HG03039 (cell line): ENCODE measurements at regions not wholly inside any gene's neighbourhood (a gene's known extent, or its start where the extent isn't known, plus 50 kb on each side); places are given as distances from the start of the nearest gene placed in this dataset.
"Not testable (repeated sequence)": the region's sequence is repeated elsewhere in the genome, so short reads cannot be mapped to it uniquely, and the experiment has no call there.

Source experiments
- ATAC-seq: cut with Tn5 transposase; IDR thresholded peaks from one replicate; pipeline ENCODE4 v1.9.1; 2021; ENCODE audit warnings: mild to moderate bottlenecking, moderate library complexity; ENCODE audit not compliant: unreplicated experiment

DNA sequence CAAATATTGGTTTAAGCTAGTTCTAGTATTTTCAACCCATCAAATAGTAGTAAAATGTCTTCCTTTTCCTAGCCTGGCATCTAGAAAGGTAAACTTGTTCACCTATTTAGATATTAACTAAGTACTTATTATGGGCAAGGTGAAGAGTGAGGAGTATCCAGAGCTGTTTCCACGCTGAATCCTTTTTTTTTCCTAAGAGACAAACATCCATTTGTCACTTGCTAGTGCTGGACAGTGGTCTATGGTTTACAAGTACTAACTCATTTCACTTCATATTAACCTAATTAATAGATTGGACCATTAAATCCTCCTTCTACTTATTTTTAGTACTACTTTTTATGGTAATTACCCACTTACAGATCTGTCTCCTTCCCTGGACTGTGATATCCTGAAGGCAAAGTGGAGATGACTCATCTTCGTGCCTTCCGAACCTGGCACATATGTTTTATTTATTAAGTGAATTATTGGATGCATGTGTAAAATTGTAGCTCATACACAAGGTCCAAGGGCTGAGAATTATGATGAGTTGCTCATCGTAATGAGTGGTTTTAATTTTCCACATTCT lies 159.6 kb upstream of the IGFBP3 start:
- ATAC-seq = no peak

DNA sequence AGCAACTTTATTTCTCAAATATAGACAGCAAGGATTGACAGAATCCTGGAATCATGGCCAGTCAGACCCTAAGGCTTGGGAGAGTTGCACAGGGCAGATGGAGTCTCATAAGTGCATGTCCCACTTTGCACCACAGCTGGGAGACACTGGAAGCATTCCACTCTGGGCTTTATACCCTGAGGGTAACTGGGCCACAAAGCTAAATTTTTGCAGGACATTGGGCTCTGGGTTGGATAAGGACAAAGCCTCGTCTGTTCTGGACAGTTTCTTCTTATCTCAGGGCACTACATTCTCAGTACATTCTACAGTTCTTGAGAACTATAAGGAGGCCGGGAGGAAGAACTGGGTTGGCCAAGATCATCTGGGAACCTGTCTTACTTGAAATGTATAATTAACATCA lies 158.3 kb upstream of the IGFBP3 start:
- no peak for ATAC-seq

DNA sequence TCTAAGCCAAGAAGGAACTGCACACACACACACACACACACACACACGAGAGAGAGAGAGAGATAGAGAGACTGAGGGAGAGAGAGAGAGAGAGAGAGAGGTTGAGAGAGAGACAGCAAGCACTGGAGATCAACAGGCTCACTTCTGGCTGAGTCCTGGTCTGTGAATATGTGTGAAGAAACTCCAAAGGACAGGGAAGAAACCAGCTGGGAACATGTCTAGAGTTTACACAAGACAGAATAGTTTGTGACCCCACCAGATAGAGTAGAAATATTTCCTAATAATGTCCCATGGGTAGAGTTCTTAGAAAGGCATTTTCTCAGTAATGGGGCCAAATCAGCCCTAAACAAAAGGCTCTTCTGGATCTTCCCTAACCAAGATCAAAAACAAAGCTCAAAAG lies 155.5 kb upstream of the IGFBP3 start:
- ATAC-seq = no peak

DNA sequence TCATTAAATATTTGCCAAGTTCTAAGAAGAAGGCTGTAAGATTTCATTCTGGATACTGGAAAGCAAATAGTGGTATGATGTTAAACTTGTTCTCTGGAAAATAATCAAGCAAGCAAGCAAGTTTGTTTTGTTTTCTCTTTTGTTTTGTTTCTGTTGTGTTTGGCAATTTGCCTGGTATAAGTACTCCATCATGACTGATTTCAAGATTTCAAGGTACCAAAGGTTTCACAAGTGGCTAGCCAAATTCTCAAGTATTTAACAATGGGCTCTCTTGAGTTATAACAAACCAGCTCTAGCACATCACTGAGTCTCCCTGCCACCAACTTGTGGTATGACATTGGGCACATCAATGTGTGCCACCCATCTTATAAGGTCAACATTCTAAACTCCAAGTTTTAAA lies 151.7 kb upstream of the IGFBP3 start:
- no peak for ATAC-seq

DNA sequence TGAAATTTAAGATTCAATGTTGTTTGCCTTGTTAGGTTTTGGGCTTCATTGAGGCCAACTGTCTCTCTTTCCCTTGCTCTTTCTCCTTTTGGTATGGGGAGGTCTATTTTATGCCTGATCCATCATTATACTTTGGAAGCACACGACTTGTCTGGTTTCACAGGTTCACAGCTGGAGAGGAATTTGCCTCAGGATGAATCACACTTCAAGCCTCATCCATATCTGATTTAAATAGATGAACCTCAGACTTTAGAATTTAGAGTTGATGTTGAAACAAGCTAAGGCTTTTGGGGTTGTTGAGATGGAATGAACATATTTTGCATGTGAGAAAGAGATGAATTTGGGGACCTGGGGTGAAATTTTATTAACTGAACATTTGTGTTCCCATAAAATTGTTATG lies 150.5 kb upstream of the IGFBP3 start:
- no peak for ATAC-seq

DNA sequence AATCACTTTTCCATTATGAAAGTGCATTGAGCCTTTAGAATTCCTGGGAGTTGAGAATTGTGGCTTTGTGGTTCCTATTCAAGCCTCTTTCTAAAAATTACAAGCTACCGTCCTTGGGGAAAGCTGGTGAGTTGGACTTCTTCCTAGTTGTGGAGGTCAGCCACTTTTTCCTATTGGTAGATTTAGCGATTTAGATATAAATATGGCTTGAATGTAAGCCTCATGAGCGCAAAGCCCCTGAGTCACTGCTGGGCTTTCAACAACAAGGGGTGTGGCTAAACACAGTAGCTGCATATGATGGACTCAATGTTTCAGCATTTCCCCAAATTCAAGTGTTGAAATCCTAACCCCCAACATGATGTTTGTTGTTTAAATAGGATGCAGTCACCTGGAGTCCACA lies 150.0 kb upstream of the IGFBP3 start:
- no peak for ATAC-seq

DNA sequence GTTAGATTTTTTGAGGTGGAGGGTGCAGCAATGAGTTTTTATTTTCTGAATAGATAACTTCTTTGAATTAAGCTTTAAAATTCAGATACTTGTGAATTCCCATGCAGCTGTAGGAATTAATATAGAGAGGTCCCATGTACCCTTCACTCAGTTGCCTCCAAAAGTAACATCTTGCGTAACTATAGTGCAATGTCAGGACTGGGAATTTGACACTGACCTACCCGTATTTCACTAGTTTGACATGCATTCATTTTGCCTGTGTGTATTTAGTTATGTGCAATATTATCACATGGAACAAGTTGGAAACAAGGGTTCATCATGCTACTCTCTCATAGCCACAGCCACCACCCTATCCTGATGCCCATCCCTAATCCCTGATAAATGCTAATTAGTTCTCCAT lies 147.1 kb upstream of the IGFBP3 start:
- ATAC-seq = no peak

DNA sequence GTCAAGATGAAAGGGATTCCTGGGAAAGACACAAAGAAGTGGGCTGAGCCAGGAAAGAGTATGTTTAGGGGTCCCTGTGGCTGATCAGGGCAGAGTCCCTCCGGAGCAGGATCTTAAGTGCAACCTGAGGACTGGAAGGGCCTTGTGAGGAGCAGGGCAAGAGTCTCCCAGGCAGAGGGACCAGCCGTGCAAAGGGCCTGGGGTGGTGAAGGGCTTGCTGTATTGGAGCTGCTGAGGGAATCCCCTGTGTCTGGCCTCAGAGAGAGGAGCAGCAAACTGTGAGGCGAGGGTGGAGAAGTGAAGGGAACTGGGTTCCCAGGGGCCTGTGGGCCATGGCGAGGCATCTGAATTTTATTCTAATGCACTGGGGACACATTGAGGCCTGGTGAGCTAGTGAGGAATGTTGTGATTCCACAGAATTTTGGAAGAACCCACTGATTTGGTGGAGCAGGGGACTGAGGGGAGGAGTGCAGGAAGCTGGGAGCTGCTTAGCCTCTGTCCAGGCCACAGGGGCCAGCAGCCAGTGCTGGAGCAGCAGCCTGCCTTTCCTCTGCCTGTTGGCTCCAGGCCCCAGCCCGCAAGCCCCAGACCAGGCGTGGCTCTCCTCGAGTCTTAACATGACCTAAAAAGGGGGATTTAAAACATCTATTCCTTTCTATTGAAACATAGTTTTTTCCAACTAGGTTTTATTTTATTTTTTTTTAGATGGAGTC lies 138.4 kb upstream of the IGFBP3 start:
- ATAC-seq = no peak

DNA sequence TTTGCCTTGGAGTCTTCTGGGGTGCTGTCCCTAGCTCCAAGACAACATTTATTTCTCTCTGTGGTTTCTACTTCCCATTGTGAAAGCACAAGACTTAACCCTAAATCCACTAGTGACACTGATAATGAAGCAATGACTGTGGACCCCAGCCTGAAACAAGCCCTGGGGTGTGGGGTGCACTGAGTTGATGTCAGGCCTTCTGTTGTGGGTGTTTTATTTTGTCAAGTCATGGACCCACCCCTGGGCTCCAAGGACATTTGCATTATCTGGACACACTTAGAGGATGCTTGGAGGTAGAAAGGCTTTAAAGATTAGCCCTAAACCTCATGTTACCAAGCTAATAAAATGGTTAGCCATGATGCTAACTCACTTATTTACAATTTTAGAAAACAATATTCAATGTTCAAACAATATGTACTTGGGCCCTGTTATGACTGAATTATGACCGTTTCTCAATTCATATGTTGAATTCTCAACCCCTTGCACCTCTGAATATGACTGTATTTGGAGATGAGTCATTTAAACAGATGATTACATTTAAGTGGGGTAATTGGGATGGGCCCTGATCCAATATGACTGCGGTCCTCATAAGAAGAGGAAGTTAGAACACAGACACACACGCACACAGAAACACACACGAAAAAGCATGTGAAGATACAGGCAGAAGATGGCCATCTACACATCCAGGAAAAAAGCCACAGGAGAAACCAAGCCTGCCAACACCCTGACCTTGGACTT lies 137.2 kb upstream of the IGFBP3 start:
- no peak for ATAC-seq

DNA sequence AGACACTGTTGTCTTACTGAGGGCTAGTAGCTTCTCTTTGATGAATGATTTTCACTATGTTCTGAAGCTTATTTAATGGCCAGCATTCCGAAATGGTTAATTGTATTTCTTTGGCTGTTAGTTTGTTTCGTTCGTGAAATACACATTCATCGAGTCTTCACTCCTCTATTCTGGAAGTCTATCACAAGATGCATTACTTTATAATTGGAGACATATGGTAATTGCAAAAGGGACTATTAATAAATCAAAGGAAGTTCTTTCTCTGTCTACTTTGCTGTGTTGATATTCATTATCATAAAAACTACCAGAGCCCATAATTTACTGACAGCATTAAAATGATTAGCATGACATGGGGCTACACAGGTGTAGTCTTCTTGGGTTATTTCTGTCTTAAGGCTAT lies 133.8 kb upstream of the IGFBP3 start:
- ATAC-seq = no peak

DNA sequence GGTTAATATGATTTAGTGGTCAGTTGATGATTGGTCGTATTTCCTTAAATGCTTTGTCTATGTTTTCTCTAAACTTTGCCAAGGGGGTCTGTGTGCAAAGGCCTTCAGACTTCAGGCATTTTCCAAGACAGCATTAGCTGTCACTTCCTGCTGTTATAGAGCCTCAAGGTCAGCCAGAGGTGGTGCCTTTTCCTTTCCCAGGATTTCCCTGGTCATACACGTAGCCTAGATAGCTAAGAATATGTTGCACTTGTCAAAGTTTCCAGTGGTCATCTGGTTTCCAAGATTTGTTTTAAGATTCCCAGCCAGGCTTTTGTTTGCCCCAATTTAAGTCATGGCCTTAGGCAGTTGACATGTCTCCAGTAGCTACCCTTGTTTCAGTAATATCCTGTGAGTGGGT lies 133.2 kb upstream of the IGFBP3 start:
- no peak for ATAC-seq

DNA sequence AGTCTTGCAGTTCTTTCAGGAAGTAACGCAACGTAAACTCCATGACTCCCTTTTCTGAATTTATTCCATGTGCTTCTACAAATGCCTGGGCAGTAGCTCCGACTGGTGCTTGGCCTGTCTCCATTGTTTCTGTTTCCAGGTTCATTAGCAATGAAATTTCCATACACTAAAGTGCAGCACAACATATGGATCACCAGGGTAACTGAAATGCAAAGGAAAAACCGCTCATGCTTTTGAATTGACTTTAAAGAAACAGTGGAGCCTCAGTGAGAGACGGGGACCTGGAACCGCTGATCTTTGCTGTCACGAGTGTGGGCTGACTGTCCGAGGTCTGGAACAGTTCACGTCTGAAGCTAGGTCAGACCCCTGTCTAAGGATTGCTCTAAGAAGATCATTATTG lies 126.5 kb upstream of the IGFBP3 start:
- no peak for ATAC-seq

DNA sequence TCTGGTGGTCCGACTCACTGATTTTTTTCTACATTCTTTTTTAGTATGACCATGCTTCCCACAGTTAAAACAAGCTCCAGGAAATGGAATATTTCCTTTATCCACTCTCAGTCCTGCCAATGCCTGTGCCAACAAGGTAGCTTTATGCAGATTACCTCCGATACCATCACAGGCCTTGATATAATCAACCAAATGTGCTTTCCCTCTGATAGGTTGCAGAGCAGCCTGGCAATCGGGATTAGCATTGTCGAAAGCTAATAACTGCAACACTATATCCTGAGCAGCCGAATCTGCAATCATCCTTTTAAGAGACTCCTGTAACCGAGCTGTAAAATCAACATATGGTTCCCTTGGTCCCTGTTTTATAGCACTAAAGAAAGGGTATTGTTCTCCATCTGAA lies 122.3 kb upstream of the IGFBP3 start:
- not testable (repeated sequence) for ATAC-seq

DNA sequence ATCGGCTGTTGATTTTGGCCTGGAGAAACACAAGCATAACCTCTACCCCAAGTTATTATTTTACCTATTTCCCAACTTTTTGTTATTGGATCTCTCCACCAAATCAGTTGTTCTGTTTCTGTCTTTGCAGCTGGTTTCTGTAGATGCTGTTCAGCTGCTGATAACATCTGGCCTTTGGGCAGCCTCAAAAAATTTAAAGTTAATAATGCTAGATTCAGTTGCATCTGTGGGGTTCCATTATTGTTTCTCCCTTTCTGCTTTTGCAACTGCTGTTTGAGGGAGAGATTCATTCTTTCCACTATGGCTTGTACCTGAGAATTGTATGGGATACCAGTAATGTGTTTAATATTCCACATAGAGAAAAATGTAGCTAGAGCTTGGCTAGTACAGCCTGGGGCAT lies 118.7 kb upstream of the IGFBP3 start:
- ATAC-seq = not testable (repeated sequence)

DNA sequence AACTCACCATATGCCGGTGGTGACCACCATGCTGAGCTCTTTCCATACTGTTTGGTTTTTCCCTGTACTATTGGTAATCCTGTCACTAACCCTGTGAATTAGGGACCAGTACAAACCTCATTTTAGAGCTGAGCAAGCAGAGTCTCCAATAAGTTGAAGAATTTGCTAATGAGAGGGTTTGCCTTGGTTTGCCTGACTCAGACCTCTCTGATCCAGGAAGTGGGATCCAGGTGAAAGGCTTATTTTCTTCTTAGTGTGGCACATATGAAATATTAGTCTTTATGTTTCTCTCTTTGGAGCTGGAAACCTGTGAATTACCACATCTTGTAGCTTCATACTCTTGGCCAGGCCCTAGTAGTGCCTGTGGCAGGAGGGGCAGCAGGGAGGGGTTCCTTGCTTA lies 114.1 kb upstream of the IGFBP3 start:
- ATAC-seq = no peak

DNA sequence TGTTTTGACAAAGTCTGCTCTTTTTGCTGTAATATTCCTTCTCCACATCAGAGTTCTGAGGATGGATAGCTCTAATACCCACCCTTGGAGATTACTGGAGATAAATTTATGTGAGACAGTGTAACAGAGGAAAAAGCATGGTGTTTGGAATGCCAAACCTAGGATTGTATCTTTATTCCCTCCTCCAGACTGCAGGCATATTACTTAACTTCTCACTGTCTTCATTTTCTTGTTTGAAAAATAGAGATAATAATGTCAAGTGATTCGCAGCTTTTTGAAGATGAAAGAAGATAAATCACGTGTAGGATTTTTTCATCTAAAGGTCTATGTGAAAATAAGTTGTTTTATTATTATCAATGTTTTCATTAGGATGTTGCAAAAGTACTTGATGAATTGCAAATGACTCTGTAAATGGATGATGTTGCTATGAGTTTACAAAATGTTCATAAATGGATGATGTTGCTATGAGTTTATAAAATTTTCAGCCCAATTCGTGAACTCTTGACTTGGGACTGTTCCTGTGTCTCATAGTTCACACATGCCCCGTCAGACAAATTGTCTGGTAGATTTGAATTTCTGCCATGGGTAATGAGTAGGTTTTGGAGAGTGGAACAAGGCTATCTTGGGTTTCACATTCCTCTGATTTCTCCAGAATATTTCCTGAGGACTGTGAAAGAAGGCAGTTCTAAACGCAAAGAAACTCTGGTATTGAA lies 113.1 kb upstream of the IGFBP3 start:
- ATAC-seq = no peak

DNA sequence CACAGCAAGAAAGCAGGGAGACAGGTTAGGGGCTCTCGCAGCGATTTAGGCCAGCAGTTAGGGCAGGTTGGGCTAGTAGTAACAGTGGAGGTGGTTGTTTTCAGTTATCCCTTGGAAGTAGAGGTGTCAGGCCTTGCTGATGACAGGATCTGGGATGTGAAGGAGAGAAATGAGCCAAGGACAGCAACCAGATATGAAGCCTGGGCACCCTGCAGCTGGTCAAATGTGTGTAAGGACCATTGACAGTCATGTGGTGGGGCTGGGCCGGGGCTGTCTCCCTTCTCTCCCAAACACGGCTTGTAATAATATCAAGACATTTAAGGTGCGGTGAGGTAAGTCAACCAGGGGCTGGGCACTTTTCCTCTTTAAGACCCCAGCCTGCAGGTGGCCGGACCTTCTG lies 112.5 kb upstream of the IGFBP3 start:
- no peak for ATAC-seq

DNA sequence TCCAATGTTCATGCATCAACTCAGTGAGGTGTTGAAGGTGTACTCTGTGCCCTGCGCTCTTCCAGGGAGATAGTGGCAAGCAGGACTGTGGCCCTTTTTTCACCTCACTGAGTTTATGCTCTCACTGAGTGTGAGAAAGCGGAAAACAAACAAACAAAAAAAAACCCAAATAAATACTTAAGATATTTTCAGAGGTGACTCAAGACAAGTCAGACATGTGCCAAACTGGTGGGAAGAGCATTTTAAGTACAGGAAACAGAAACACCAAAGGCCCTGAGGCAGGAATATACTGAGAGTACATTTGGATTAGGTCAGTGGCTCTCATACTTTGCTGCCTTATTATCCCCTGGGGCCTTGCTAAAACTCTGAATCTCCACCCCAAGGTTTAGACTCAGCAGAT lies 111.9 kb upstream of the IGFBP3 start:
- no peak for ATAC-seq

DNA sequence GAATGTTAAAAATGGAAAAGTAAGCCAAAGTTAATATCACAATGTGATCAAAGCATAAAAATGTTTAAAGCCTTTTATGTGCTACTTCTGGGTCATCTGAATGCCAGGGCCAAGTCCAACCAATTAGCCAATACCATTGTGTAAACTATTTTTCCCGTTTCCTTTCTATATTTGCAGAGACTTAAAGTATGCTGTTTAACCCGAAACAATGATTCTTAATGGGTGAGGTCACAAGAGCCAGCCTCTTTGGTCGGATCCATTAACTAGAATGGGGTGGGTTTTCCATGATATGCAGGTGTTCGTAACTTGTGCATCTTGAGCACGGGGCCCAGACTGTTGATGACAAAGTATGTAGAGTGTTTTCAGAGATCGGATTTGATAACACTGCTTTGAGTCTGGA lies 111.3 kb upstream of the IGFBP3 start:
- ATAC-seq = no peak

DNA sequence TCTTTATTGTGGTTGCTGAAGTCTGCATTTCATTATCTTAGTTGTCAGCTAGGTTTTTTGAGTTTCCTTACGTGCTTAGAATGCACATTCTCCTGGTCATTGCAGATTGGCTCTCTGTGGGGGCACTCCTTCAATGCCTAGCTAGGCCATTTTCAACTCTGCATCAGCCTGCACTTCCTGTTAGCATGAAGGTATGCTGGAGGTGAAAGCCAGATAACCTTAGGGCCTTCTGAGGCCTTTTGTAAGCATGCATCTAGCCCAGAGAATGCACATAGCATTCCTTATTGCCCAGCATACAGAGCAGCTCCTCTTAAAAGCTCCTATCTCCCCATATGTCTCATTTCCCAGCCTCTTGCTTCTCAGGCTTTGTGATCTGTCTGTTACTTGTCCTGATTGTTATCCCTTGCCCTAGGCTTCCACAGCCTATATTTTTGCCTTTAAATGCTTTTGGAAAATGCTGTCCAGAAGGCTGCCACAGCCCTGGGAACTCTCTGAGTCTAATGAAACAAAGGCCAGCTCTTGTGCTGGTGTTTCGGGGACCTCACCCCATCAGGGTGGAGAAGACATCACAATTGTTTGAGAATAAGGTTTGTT lies 108.1 kb upstream of the IGFBP3 start:
- ATAC-seq = no peak

DNA sequence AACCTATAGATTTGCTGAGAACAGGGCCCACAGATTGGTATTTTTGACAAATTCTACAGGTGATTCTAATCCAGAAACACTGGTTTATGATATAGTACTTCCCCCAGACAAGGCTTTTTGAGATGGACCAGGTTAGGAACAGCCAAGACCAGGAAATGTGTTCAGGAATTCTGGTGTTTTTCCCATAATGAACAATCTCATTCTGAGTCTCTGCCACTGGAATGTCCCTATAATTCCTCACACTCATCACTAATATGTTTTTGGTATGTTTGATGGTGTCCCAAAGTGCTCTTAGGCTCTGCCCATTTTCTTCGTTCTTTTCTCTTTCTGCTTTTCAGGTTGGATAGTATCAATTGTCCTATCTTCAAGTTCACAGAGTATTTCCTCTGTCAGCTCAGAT lies 107.2 kb upstream of the IGFBP3 start:
- no peak for ATAC-seq
